MG63 (cell line): ENCODE measurements at regions not wholly inside any gene's neighbourhood (a gene's known extent, or its start where the extent isn't known, plus 50 kb on each side); places are given as distances from the start of the nearest gene placed in this dataset.
A peak's percentile ranks its signal among the peaks of the same experiment; 100 is the strongest.

Source experiments
- DNase-seq: peaks from one replicate; pipeline ENCODE4 v3.0.0-alpha.2; 2020
- H3K27me3 ChIP-seq: fragments of 250-450 bp; sonication (Bioruptor Pico); 2 replicates; pipeline ENCODE4 v1.5.1; 2020; ENCODE audit warnings: mild to moderate bottlenecking, moderate library complexity
- H3K36me3 ChIP-seq: fragments of 250-450 bp; sonication (Bioruptor Pico); 2 replicates; pipeline ENCODE4 v1.5.1; 2020; ENCODE audit warnings: mild to moderate bottlenecking, moderate library complexity
- H3K4me3 ChIP-seq: fragments of 250-450 bp; sonication (Bioruptor Pico); 2 replicates; pipeline ENCODE4 v1.5.1; 2020; ENCODE audit warnings: mild to moderate bottlenecking, moderate library complexity
- H3K9me3 ChIP-seq: fragments of 250-450 bp; sonication (Bioruptor Pico); 2 replicates; pipeline ENCODE4 v1.5.1; 2020; ENCODE audit warnings: mild to moderate bottlenecking, moderate library complexity

- DNase-seq: peak; percentile 83
- no peaks in the 10 kb centered on the region for H3K9me3 ChIP-seq
- H3K36me3 ChIP-seq: no peaks in the 10 kb centered on the region; the same call in 1 of the 2 replicates
- H3K4me3 ChIP-seq: no peak overlapping the region
- no peaks in the 10 kb centered on the region for H3K27me3 ChIP-seq
Observed at GRCh38 chr11:119474682-119475596, 52.0 kb upstream of the THY1 start.

GRCh38 chr11:119473901-119474681 is 51.1 kb upstream of the THY1 start:
- Histone ChIP-seq H3K36me3 (no peaks in the 10 kb centered on the region; the same call in 1 of the 2 replicates), H3K4me3 (no peak overlapping the region), H3K27me3 (no peaks in the 10 kb centered on the region), H3K9me3 (no peaks in the 10 kb centered on the region)
- DNase-seq: no peak

- no peaks in the 10 kb centered on the region for H3K9me3 ChIP-seq
- no peak overlapping the region for H3K4me3 ChIP-seq
- no peaks in the 10 kb centered on the region for H3K27me3 ChIP-seq
- DNase-seq: no peak
- no peaks in the 10 kb centered on the region; the same call in 1 of the 2 replicates for H3K36me3 ChIP-seq
Observed at GRCh38 chr11:119473226-119473625, 50.3 kb upstream of the THY1 start.

GRCh38 chr11:119472856-119473222 is 49.9 kb upstream of the THY1 start:
- Histone ChIP-seq H3K9me3 (no peaks in the 10 kb centered on the region), H3K27me3 (no peaks in the 10 kb centered on the region), H3K36me3 (no peaks in the 10 kb centered on the region; the same call in 1 of the 2 replicates), H3K4me3 (no peak overlapping the region)
- DNase-seq: no peak
